HG03469 (cell line): ENCODE measurements at regions not wholly inside any gene's neighbourhood (a gene's known extent, or its start where the extent isn't known, plus 50 kb on each side); places are given as distances from the start of the nearest gene placed in this dataset.
"Not testable (repeated sequence)": the region's sequence is repeated elsewhere in the genome, so short reads cannot be mapped to it uniquely, and the experiment has no call there.

ENCODE experiments used
- ATAC-seq: cut with Tn5 transposase; IDR thresholded peaks from one replicate; pipeline ENCODE4 v1.9.1; 2021; ENCODE audit warnings: mild to moderate bottlenecking, moderate library complexity, moderate number of reproducible peaks; ENCODE audit not compliant: unreplicated experiment

GRCh38 chr1:88472714-88473113 lies 211.4 kb upstream of the PKN2 start:
- ATAC-seq, result no peak

GRCh38 chr1:88474555-88475304 lies 209.3 kb upstream of the PKN2 start:
- ATAC-seq, result no peak

GRCh38 chr1:88484881-88485280 lies 199.2 kb upstream of the PKN2 start:
- ATAC-seq, result no peak

GRCh38 chr1:88488237-88488636 lies 195.8 kb upstream of the PKN2 start:
- no peak for ATAC-seq

GRCh38 chr1:88490676-88491075 lies 193.4 kb upstream of the PKN2 start:
- no peak for ATAC-seq

GRCh38 chr1:88499671-88500070 lies 184.4 kb upstream of the PKN2 start:
- ATAC-seq, result no peak

GRCh38 chr1:88502886-88503285 lies 181.2 kb upstream of the PKN2 start:
- no peak for ATAC-seq

- ATAC-seq, result no peak
These were observed 180.4 kb upstream of the PKN2 start for GRCh38 chr1:88503646-88504045.

GRCh38 chr1:88504601-88505000 lies 179.5 kb upstream of the PKN2 start:
- ATAC-seq, result no peak

GRCh38 chr1:88509379-88509778 lies 174.7 kb upstream of the PKN2 start:
- ATAC-seq, result no peak

- no peak for ATAC-seq
These were observed 169.5 kb upstream of the PKN2 start for GRCh38 chr1:88514544-88515060.

- not testable (repeated sequence) for ATAC-seq
These were observed 166.6 kb upstream of the PKN2 start for GRCh38 chr1:88517499-88517898.

- no peak for ATAC-seq
These were observed 164.9 kb upstream of the PKN2 start for GRCh38 chr1:88519156-88519555.

GRCh38 chr1:88523854-88524528 lies 160.1 kb upstream of the PKN2 start:
- no peak for ATAC-seq

GRCh38 chr1:88526456-88526855 lies 157.6 kb upstream of the PKN2 start:
- ATAC-seq, result no peak

- no peak for ATAC-seq
These were observed 155.3 kb upstream of the PKN2 start for GRCh38 chr1:88528792-88529191.

GRCh38 chr1:88529581-88529980 lies 154.5 kb upstream of the PKN2 start:
- no peak for ATAC-seq

- no peak for ATAC-seq
These were observed 153.8 kb upstream of the PKN2 start for GRCh38 chr1:88530246-88530645.

GRCh38 chr1:88537787-88538186 lies 146.3 kb upstream of the PKN2 start:
- no peak for ATAC-seq

- ATAC-seq, result no peak
These were observed 145.7 kb upstream of the PKN2 start for GRCh38 chr1:88538222-88538899.

- no peak for ATAC-seq
These were observed 143.8 kb upstream of the PKN2 start for GRCh38 chr1:88540255-88540654.

- no peak for ATAC-seq
These were observed 142.5 kb upstream of the PKN2 start for GRCh38 chr1:88541596-88541995.
